ENCODE measurements at regions not wholly inside any gene's neighbourhood (a gene's known extent, or its start where the extent isn't known, plus 50 kb on each side); places are given as distances from the start of the nearest gene placed in this dataset.

- no peak for TF ChIP-seq CTCF (conservative IDR thresholded peaks at IDR 0.05; ENCODE audit: low read depth)
- POLR2A ChIA-PET (ENCODE audit: low non-redundant PET): no interaction called here
- CTCF ChIA-PET: no interaction called here
- no peak overlapping the region for H3K27ac ChIP-seq
- DNase-seq (ENCODE audit: low spot score): no peak
These were observed 301.9 kb upstream of the DSEL start for GRCh38 chr18:67818432-67818831.

- CTCF ChIA-PET: no interaction called here
These were observed 298.8 kb upstream of the DSEL start for GRCh38 chr18:67815280-67815679.

GRCh38 chr18:67813380-67814028, 297.0 kb upstream of the DSEL start:
- POLR2A ChIA-PET (ENCODE audit: low non-redundant PET): no interaction called here
- no peak overlapping the region for H3K27ac ChIP-seq
- CTCF ChIA-PET: no interaction called here
- no peak for TF ChIP-seq CTCF (conservative IDR thresholded peaks at IDR 0.05; ENCODE audit: low read depth)
- no peak for DNase-seq (ENCODE audit: low spot score)

More at GRCh38 chr18:67815280-67815679, 298.8 kb upstream of the DSEL start:
- no peak for DNase-seq (ENCODE audit: low spot score)
- POLR2A ChIA-PET (ENCODE audit: low non-redundant PET): no interaction called here
- no peak overlapping the region for H3K27ac ChIP-seq
- no peak for TF ChIP-seq CTCF (conservative IDR thresholded peaks at IDR 0.05; ENCODE audit: low read depth)

DNA sequence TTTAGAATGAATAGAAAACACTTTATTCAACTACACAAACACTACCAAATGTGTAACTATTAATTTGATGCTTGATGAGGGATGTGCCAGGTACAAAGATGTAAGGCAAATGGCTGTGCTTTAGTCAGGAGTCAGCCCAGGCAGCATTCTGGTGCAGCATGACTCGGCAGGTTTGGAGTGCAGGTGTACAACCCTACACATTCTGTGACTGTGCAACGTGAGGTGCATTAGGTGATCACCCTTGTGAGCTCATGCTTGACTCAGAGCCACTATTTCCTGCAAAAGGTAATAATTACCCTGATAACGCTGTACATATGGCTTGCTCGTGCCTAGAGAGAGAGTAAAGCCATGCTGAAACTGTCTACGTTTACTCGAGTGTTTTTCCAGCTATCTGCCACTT, 288.7 kb upstream of the DSEL start:
- H3K27ac ChIP-seq: no peak overlapping the region
- ChIA-PET POLR2A (ENCODE audit: low non-redundant PET) (no interaction called here), CTCF (no interaction called here)
- no peak for DNase-seq (ENCODE audit: low spot score)
- no peak for TF ChIP-seq CTCF (conservative IDR thresholded peaks at IDR 0.05; ENCODE audit: low read depth)

GRCh38 chr18:67794521-67794920, 278.0 kb upstream of the DSEL start:
- no peak for TF ChIP-seq CTCF (conservative IDR thresholded peaks at IDR 0.05; ENCODE audit: low read depth)
- CTCF ChIA-PET: no interaction called here
- H3K27ac ChIP-seq: no peak overlapping the region
- DNase-seq (ENCODE audit: low spot score): no peak
- POLR2A ChIA-PET (ENCODE audit: low non-redundant PET): no interaction called here

- ChIA-PET POLR2A (ENCODE audit: low non-redundant PET) (no interaction called here), CTCF (interaction anchor here (0.6 kb wide), 1 partner anchor 1263 kb away, joined by 3 read pairs; no protein-coding TSS in a partner anchor)
- DNase-seq (ENCODE audit: low spot score): no peak
- no peak overlapping the region for H3K27ac ChIP-seq
- no peak for TF ChIP-seq CTCF (conservative IDR thresholded peaks at IDR 0.05; ENCODE audit: low read depth)
These were observed 274.0 kb upstream of the DSEL start for GRCh38 chr18:67790527-67790926.

Data from RWPE1 (cell line).